Cardiac fibroblast (primary cell): ENCODE measurements at regions not wholly inside any gene's neighbourhood (a gene's known extent, or its start where the extent isn't known, plus 50 kb on each side); places are given as distances from the start of the nearest gene placed in this dataset.

Experiments used
- DNase-seq, 2 donors: peaks; one replicate each; pipeline versions ENCODE4 v3.0.0 to v3.0.0-alpha.2; 2010; ENCODE audit warnings: low read depth in 2 of 2
- H3K4me3 ChIP-seq, 2 donors: replicated peaks in 1 of 2; 1 replicate in 1 of 2; 2 replicates in 1 of 2; pipeline ENCODE4 v1.5.1; 2011; ENCODE audit warnings: low read depth in 2 of 2, low read length in 2 of 2, mild to moderate bottlenecking in 2 of 2, moderate library complexity in 1 of 2
- CTCF ChIP-seq: IDR thresholded peaks from one replicate; pipeline ENCODE4 v1.5.1; 2011; ENCODE audit warnings: low read depth, mild to moderate bottlenecking, low read length, inconsistent platforms

- no peak overlapping the region for H3K4me3 ChIP-seq
- TF ChIP-seq CTCF: no peak
- DNase-seq: peak in 1 of 2 donors; percentile 4
Observed at GRCh38 chr21:32173121-32173724, 105.6 kb downstream of the MIS18A start.

- H3K4me3 ChIP-seq: no peak overlapping the region
- TF ChIP-seq CTCF: no peak
- no peak for DNase-seq
Observed at GRCh38 chr21:32172106-32172505, 106.7 kb downstream of the MIS18A start.

- no peak for TF ChIP-seq CTCF
- H3K4me3 ChIP-seq: no peak overlapping the region
- DNase-seq: no peak
Observed at GRCh38 chr21:32167513-32167912, 111.3 kb downstream of the MIS18A start.

- DNase-seq: no peak
- no peak for TF ChIP-seq CTCF
- no peak overlapping the region for H3K4me3 ChIP-seq
Observed at GRCh38 chr21:32163386-32163785, 115.5 kb downstream of the MIS18A start.

- no peak for TF ChIP-seq CTCF
- no peak overlapping the region for H3K4me3 ChIP-seq
- no peak for DNase-seq
Observed at GRCh38 chr21:32162727-32163320, 116.0 kb downstream of the MIS18A start.

- no peak for TF ChIP-seq CTCF
- no peak for DNase-seq
- H3K4me3 ChIP-seq: no peak overlapping the region
Observed at GRCh38 chr21:32155226-32155625, 123.6 kb downstream of the MIS18A start.

GRCh38 chr21:32147041-32147440 lies 131.8 kb downstream of the MIS18A start:
- no peak for DNase-seq
- H3K4me3 ChIP-seq: no peak overlapping the region
- no peak for TF ChIP-seq CTCF
